ENCODE measurements at regions not wholly inside any gene's neighbourhood (a gene's known extent, or its start where the extent isn't known, plus 50 kb on each side); places are given as distances from the start of the nearest gene placed in this dataset.

DNA sequence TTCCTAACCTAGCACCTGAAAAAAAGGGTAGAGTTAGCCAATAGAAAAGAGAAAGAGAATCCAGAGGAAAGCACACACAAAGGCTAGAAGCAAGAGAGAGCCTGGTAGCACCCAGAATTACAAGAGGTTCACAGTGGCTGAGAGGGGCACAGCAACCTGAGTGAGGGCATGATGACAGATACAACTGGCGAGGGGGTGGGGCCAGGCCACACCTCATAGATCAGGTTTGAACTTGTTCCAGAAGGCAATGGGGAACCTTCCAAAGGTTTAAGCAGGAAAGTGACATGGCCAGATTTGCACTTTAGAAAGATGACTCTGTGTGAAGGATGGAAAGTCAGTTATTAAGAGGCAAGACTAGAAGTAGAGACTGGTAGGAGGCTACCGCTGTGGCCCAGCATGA is 148.0 kb downstream of the TTC32 start:
- no peak for TF ChIP-seq ZNF792 (CRISPR knock-in tag; IDR thresholded peaks at IDR 0.05)
- TF ChIP-seq, protein P1, sequence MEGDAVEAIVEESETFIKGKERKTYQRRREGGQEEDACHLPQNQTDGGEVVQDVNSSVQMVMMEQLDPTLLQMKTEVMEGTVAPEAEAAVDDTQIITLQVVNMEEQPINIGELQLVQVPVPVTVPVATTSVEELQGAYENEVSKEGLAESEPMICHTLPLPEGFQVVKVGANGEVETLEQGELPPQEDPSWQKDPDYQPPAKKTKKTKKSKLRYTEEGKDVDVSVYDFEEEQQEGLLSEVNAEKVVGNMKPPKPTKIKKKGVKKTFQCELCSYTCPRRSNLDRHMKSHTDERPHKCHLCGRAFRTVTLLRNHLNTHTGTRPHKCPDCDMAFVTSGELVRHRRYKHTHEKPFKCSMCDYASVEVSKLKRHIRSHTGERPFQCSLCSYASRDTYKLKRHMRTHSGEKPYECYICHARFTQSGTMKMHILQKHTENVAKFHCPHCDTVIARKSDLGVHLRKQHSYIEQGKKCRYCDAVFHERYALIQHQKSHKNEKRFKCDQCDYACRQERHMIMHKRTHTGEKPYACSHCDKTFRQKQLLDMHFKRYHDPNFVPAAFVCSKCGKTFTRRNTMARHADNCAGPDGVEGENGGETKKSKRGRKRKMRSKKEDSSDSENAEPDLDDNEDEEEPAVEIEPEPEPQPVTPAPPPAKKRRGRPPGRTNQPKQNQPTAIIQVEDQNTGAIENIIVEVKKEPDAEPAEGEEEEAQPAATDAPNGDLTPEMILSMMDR (CRISPR knock-in tag; IDR thresholded peaks at IDR 0.05): no peak
- TF ChIP-seq NCOR1 (IDR thresholded peaks at IDR 0.05; ENCODE audit: borderline replicate concordance, low read length): no peak
- TF ChIP-seq GPN1 (CRISPR knock-in tag; IDR thresholded peaks at IDR 0.05; ENCODE audit: borderline replicate concordance): no peak
- TF ChIP-seq, protein P2, sequence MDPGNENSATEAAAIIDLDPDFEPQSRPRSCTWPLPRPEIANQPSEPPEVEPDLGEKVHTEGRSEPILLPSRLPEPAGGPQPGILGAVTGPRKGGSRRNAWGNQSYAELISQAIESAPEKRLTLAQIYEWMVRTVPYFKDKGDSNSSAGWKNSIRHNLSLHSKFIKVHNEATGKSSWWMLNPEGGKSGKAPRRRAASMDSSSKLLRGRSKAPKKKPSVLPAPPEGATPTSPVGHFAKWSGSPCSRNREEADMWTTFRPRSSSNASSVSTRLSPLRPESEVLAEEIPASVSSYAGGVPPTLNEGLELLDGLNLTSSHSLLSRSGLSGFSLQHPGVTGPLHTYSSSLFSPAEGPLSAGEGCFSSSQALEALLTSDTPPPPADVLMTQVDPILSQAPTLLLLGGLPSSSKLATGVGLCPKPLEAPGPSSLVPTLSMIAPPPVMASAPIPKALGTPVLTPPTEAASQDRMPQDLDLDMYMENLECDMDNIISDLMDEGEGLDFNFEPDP (CRISPR knock-in tag; conservative IDR thresholded peaks at IDR 0.05): no peak
- TF ChIP-seq ARNT (IDR thresholded peaks at IDR 0.05): no peak
- TF ChIP-seq, protein P3, sequence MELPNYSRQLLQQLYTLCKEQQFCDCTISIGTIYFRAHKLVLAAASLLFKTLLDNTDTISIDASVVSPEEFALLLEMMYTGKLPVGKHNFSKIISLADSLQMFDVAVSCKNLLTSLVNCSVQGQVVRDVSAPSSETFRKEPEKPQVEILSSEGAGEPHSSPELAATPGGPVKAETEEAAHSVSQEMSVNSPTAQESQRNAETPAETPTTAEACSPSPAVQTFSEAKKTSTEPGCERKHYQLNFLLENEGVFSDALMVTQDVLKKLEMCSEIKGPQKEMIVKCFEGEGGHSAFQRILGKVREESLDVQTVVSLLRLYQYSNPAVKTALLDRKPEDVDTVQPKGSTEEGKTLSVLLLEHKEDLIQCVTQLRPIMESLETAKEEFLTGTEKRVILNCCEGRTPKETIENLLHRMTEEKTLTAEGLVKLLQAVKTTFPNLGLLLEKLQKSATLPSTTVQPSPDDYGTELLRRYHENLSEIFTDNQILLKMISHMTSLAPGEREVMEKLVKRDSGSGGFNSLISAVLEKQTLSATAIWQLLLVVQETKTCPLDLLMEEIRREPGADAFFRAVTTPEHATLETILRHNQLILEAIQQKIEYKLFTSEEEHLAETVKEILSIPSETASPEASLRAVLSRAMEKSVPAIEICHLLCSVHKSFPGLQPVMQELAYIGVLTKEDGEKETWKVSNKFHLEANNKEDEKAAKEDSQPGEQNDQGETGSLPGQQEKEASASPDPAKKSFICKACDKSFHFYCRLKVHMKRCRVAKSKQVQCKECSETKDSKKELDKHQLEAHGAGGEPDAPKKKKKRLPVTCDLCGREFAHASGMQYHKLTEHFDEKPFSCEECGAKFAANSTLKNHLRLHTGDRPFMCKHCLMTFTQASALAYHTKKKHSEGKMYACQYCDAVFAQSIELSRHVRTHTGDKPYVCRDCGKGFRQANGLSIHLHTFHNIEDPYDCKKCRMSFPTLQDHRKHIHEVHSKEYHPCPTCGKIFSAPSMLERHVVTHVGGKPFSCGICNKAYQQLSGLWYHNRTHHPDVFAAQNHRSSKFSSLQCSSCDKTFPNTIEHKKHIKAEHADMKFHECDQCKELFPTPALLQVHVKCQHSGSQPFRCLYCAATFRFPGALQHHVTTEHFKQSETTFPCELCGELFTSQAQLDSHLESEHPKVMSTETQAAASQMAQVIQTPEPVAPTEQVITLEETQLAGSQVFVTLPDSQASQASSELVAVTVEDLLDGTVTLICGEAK (IDR thresholded peaks at IDR 0.05): no peak
- TF ChIP-seq, protein P3 (CRISPR knock-in tag; IDR thresholded peaks at IDR 0.05): no peak
- TF ChIP-seq, protein P4, sequence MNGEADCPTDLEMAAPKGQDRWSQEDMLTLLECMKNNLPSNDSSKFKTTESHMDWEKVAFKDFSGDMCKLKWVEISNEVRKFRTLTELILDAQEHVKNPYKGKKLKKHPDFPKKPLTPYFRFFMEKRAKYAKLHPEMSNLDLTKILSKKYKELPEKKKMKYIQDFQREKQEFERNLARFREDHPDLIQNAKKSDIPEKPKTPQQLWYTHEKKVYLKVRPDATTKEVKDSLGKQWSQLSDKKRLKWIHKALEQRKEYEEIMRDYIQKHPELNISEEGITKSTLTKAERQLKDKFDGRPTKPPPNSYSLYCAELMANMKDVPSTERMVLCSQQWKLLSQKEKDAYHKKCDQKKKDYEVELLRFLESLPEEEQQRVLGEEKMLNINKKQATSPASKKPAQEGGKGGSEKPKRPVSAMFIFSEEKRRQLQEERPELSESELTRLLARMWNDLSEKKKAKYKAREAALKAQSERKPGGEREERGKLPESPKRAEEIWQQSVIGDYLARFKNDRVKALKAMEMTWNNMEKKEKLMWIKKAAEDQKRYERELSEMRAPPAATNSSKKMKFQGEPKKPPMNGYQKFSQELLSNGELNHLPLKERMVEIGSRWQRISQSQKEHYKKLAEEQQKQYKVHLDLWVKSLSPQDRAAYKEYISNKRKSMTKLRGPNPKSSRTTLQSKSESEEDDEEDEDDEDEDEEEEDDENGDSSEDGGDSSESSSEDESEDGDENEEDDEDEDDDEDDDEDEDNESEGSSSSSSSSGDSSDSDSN (CRISPR knock-in tag; IDR thresholded peaks at IDR 0.05): no peak
- no peak for TF ChIP-seq ZNF17 (CRISPR knock-in tag; IDR thresholded peaks at IDR 0.05)
- TF ChIP-seq, protein P5, sequence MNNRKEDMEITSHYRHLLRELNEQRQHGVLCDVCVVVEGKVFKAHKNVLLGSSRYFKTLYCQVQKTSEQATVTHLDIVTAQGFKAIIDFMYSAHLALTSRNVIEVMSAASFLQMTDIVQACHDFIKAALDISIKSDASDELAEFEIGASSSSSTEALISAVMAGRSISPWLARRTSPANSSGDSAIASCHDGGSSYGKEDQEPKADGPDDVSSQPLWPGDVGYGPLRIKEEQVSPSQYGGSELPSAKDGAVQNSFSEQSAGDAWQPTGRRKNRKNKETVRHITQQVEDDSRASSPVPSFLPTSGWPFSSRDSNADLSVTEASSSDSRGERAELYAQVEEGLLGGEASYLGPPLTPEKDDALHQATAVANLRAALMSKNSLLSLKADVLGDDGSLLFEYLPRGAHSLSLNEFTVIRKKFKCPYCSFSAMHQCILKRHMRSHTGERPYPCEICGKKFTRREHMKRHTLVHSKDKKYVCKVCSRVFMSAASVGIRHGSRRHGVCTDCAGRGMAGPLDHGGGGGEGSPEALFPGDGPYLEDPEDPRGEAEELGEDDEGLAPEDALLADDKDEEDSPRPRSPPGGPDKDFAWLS (CRISPR knock-in tag; IDR thresholded peaks at IDR 0.05; ENCODE audit: borderline replicate concordance): no peak
- TF ChIP-seq FOSL1 (CRISPR knock-in tag; IDR thresholded peaks at IDR 0.05; ENCODE audit: borderline replicate concordance): no peak

All from HepG2 (cell line).